NCI-H2196 (cell line): ENCODE measurements at regions not wholly inside any gene's neighbourhood (a gene's known extent, or its start where the extent isn't known, plus 50 kb on each side); places are given as distances from the start of the nearest gene placed in this dataset.

Experiments
- DNase-seq: peaks from one replicate; lab custom pipeline; 2025; ENCODE audit not compliant: unreplicated experiment; lab: John Stamatoyannopoulos, UW

DNA sequence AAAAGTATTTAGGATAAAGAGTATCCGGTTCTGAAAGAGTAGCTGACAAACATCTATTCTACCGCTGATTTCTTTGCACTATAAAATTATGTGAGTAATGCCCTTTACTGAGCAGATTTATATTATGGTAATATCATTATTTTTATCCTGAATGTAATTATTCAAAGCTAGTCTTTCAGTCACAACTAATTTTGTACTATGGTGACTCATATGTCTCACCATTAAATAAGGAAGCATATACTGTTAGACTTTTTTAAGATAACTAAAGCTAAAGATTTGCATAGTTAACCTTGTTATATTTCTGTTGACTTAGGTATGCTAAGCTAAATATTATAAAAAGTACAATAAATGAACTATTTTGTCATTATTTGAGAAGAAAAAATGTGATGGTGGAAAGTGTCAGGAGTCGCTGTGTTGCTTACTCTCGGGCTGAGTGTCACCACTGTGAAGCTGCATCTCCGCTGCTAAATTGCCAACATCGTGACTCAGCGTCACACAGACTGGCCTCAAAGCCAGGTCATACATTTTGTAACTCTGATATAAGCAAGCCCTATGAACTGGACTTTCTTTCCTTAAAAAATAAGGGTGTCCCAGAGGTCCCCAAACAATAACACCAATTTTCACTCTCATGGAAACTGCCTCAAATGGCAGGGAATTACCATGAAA is 69.1 kb upstream of the SSTR1 start:
- no peak for DNase-seq

DNA sequence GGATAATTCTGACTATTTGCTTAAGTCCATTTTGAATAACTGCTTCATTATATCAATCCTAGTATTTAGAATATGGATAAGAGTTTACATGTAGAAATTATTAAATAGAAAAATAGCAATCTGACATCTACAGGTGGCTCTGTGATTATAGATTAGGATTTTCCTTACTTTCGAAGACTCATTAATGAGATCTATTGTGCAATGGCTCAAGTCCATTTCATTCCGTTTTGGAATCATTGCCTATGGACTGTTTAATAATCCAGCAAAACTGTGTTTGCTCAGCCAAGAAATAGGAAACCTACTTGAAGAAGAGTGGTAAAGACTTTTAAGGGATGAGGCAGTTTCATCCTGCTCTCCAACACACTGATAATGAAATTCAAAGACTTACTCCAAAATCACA is 67.8 kb upstream of the SSTR1 start:
- DNase-seq: no peak

DNA sequence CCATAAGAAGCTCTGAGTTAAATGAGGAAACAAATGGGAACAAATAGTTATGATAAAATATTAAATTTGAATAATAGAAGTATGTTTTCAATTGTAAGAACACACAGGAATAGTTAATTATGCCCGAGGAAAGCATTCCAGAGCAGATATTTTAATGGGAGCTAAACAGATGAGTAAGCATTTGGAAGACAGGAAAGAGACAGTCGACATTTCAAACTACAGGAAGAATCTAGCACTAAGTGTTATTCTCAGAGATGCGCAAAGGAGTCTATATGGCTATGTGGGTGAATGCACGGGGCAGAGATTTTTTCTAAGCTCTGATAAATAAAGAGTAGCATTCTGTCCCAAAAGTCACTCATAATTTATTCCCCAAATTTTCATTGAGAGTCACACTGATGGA is 64.5 kb upstream of the SSTR1 start:
- no peak for DNase-seq

DNA sequence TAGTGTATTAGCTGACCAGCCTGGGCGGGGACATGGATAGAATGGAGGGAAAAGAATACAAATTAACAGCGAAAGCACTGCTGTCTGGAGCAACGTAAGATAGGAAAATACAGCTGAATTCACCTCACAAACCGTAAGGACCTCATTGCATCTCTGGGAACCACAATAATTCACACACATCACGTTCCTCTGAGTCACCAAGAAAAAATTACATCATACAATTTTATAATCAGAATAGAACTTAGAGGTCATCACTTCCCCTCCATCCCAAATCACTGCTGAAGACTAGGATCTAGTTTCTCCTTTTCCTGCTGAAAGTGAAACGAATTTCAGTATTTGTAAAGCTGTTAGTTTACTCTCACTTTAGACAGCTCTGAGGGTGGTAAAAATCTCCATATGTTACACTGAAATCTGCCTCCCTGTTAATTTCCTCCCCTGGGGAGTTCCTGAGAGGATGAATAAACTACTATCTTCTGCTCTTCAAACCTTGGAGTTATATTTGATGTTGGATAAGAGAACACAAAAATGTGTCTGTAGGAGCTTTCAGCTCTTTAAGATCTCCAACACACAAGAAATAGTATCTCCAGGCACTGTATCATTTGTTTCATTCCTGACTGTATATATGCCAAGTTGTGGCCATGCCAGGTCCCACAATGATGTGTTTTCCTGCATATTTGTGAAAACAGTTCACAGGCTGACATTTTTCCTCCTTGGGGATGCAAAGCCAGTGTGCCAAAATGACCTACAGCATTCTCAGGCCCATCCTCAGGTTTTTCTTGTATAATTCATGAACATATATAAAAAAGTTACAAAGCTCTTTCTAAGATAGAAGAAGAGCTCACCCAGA is 63.8 kb upstream of the SSTR1 start:
- DNase-seq: no peak

DNA sequence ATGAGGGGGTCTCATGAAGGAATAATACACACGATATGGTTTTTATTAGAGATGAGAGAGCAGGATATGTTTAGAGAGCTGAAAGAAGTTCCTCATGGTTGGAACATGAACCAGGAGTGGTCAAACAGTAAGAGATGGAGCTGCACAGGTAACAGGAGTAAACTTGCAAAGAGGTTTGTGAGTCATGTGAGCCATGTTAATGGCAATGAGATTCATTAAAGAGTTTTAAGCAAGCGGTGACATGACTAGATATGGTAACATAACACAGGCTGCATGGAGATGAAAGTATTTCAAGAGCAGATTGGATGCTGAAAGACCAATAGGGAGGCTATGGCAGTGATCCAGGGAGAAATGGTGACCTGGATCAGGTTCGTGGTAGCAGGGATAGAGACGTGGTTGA is 62.6 kb upstream of the SSTR1 start:
- DNase-seq: no peak

DNA sequence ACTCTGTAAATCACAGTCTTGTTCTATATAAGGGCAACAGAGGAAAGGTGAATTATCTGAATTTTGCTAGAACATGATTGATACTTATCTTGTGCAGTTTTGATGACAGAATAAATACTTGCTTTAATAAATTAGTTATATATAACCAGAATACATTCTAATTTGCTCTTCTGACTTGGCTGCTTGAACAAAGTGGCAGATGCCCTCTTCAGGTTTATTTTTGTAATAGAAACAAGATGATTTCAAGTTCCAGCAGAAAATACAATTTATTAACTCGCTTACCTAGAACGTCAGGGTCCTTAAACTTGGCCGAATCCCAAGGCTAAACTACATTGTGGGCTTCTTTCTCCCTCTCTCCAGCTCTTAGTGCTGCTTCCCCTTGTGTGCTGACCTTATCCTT is 57.6 kb upstream of the SSTR1 start:
- no peak for DNase-seq
